ENCODE measurements at regions not wholly inside any gene's neighbourhood (a gene's known extent, or its start where the extent isn't known, plus 50 kb on each side); places are given as distances from the start of the nearest gene placed in this dataset.

DNA sequence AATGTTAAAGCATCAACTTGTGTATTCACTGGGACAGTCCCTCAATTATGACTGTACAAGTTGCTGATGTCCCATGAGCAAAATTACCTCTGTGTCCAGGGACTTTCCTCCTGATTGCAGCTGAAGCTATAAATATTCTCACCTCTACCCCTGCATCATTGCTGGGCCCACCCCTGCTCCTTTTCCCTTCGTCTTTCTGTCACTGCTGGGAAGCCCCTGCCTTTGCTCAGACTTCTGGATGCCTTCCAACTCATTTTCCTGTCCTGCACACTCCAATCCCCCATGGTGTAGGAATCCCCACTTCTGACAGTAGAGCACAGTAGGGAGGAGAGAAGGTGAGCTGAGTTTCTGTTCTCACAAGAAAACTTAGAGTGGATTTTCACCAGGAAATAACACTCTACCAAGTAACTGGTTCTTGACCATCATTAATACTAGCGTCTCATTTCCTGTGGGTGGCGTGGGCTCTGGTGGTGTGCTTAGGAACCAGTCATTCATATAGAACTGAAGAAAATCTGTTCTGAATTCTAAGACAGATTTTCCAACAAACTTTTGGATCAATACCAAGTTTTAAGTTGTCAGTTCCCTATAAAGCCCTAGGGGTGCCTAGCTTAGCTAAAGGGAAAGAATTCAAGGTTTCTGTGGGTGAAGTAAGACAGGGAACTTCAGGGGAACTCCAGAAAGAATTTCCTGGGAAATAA lies 136.2 kb upstream of the MED14 start:
- TF ChIP-seq ZNF555 (tag by site-specific recombination; conservative IDR thresholded peaks at IDR 0.05) (no peak), IKZF3 (tag by site-specific recombination; IDR thresholded peaks at IDR 0.05) (no peak), YY1 (tag by site-specific recombination; IDR thresholded peaks at IDR 0.05) (no peak), ZNF24 (tag by site-specific recombination; IDR thresholded peaks at IDR 0.05) (no peak), ZNF133 (tag by site-specific recombination; IDR thresholded peaks at IDR 0.05) (no peak), ZNF248 (tag by site-specific recombination; IDR thresholded peaks at IDR 0.05) (no peak), ZBTB7A (tag by site-specific recombination; IDR thresholded peaks at IDR 0.05; ENCODE audit: low read depth) (no peak), ZBTB21 (tag by site-specific recombination; IDR thresholded peaks at IDR 0.05) (no peak)
- TF ChIP-seq, protein P1, sequence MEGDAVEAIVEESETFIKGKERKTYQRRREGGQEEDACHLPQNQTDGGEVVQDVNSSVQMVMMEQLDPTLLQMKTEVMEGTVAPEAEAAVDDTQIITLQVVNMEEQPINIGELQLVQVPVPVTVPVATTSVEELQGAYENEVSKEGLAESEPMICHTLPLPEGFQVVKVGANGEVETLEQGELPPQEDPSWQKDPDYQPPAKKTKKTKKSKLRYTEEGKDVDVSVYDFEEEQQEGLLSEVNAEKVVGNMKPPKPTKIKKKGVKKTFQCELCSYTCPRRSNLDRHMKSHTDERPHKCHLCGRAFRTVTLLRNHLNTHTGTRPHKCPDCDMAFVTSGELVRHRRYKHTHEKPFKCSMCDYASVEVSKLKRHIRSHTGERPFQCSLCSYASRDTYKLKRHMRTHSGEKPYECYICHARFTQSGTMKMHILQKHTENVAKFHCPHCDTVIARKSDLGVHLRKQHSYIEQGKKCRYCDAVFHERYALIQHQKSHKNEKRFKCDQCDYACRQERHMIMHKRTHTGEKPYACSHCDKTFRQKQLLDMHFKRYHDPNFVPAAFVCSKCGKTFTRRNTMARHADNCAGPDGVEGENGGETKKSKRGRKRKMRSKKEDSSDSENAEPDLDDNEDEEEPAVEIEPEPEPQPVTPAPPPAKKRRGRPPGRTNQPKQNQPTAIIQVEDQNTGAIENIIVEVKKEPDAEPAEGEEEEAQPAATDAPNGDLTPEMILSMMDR (tag by site-specific recombination; IDR thresholded peaks at IDR 0.05), result no peak
- TF ChIP-seq, protein P2, sequence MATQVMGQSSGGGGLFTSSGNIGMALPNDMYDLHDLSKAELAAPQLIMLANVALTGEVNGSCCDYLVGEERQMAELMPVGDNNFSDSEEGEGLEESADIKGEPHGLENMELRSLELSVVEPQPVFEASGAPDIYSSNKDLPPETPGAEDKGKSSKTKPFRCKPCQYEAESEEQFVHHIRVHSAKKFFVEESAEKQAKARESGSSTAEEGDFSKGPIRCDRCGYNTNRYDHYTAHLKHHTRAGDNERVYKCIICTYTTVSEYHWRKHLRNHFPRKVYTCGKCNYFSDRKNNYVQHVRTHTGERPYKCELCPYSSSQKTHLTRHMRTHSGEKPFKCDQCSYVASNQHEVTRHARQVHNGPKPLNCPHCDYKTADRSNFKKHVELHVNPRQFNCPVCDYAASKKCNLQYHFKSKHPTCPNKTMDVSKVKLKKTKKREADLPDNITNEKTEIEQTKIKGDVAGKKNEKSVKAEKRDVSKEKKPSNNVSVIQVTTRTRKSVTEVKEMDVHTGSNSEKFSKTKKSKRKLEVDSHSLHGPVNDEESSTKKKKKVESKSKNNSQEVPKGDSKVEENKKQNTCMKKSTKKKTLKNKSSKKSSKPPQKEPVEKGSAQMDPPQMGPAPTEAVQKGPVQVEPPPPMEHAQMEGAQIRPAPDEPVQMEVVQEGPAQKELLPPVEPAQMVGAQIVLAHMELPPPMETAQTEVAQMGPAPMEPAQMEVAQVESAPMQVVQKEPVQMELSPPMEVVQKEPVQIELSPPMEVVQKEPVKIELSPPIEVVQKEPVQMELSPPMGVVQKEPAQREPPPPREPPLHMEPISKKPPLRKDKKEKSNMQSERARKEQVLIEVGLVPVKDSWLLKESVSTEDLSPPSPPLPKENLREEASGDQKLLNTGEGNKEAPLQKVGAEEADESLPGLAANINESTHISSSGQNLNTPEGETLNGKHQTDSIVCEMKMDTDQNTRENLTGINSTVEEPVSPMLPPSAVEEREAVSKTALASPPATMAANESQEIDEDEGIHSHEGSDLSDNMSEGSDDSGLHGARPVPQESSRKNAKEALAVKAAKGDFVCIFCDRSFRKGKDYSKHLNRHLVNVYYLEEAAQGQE (tag by site-specific recombination; IDR thresholded peaks at IDR 0.05), result no peak
- TF ChIP-seq, protein P3, sequence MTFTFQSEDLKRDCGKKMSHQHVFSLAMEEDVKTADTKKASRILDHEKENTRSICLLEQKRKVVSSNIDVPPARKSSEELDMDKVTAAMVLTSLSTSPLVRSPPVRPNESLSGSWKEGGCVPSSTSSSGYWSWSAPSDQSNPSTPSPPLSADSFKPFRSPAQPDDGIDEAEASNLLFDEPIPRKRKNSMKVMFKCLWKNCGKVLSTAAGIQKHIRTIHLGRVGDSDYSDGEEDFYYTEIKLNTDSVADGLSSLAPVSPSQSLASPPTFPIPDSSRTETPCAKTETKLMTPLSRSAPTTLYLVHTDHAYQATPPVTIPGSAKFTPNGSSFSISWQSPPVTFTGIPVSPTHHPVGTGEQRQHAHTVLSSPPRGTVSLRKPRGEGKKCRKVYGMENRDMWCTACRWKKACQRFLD (tag by site-specific recombination; IDR thresholded peaks at IDR 0.05), result no peak
- TF ChIP-seq, protein P4, sequence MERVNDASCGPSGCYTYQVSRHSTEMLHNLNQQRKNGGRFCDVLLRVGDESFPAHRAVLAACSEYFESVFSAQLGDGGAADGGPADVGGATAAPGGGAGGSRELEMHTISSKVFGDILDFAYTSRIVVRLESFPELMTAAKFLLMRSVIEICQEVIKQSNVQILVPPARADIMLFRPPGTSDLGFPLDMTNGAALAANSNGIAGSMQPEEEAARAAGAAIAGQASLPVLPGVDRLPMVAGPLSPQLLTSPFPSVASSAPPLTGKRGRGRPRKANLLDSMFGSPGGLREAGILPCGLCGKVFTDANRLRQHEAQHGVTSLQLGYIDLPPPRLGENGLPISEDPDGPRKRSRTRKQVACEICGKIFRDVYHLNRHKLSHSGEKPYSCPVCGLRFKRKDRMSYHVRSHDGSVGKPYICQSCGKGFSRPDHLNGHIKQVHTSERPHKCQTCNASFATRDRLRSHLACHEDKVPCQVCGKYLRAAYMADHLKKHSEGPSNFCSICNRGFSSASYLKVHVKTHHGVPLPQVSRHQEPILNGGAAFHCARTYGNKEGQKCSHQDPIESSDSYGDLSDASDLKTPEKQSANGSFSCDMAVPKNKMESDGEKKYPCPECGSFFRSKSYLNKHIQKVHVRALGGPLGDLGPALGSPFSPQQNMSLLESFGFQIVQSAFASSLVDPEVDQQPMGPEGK (tag by site-specific recombination; IDR thresholded peaks at IDR 0.05), result no peak

All from HEK293 (cell line).